Karpas-422 (cell line): ENCODE measurements at regions not wholly inside any gene's neighbourhood (a gene's known extent, or its start where the extent isn't known, plus 50 kb on each side); places are given as distances from the start of the nearest gene placed in this dataset.
"Not testable (repeated sequence)": the region's sequence is repeated elsewhere in the genome, so short reads cannot be mapped to it uniquely, and the experiment has no call there.

Experiments used
- DNase-seq: peaks from one replicate; pipeline ENCODE4 v3.0.0-alpha.2; 2015
- H2AFZ ChIP-seq: fragments of 200-600 bp; sonication (generic); 2 replicates; pipeline ENCODE4 v1.6.1; 2014; ENCODE audit warnings: antibody characterized with exemption, low read length, mixed read lengths
- H3K27ac ChIP-seq: fragments of 200-600 bp; sonication (generic); 2 replicates; pipeline ENCODE4 v1.5.1; 2014; ENCODE audit warnings: mild to moderate bottlenecking, low read length, moderate library complexity
- H3K27me3 ChIP-seq: fragments of 200-600 bp; sonication (generic); 2 replicates; pipeline ENCODE4 v1.6.1; 2014; ENCODE audit warnings: low read length, mixed read lengths
- H3K36me3 ChIP-seq: fragments of 200-600 bp; sonication (generic); 2 replicates; pipeline ENCODE4 v1.6.1; 2014; ENCODE audit warnings: low read length, mixed read lengths; ENCODE audit not compliant: insufficient read depth
- H3K4me1 ChIP-seq: fragments of 200-600 bp; sonication (generic); 2 replicates; pipeline ENCODE4 v1.6.1; 2014; ENCODE audit warnings: mild to moderate bottlenecking, low read length, mixed read lengths
- H3K4me2 ChIP-seq: fragments of 200-600 bp; sonication (generic); 2 replicates; pipeline ENCODE4 v1.6.1; 2014; ENCODE audit warnings: low read length, low read depth, mild to moderate bottlenecking; ENCODE audit not compliant: poor library complexity, severe bottlenecking
- H3K4me3 ChIP-seq: fragments of 200-600 bp; sonication (generic); 2 replicates; pipeline ENCODE4 v1.5.1; 2014; ENCODE audit warnings: mild to moderate bottlenecking, antibody characterized with exemption, low read length, mixed read lengths
- H3K79me2 ChIP-seq: fragments of 200-600 bp; sonication (generic); 2 replicates; pipeline ENCODE4 v1.6.1; 2014; ENCODE audit warnings: mild to moderate bottlenecking, low read length, mixed read lengths
- H3K9ac ChIP-seq: fragments of 200-600 bp; sonication (generic); 2 replicates; pipeline ENCODE4 v1.6.0; 2014; ENCODE audit warnings: low read length
- H3K9me2 ChIP-seq: fragments of 200-600 bp; sonication (generic), shearing (Covaris generic); replicated peaks from 2 replicates; pipeline ENCODE4 v1.6.0; 2014; ENCODE audit warnings: mild to moderate bottlenecking, low read length, moderate library complexity; ENCODE audit not compliant: insufficient read depth
- H3K9me3 ChIP-seq: fragments of 300-700, 200-600 bp; sonication (generic); 2 replicates; pipeline ENCODE4 v1.6.1; 2014; ENCODE audit warnings: low read length, mixed read lengths
- H4K20me1 ChIP-seq: fragments of 200-600 bp; sonication (generic); 2 replicates; pipeline ENCODE4 v1.6.1; 2014; ENCODE audit warnings: mild to moderate bottlenecking, antibody characterized with exemption, low read length, low read depth; ENCODE audit not compliant: insufficient read depth

- Histone ChIP-seq H3K27ac (no peak overlapping the region), H3K79me2 (no peaks in the 10 kb centered on the region), H3K9ac (no peak overlapping the region), H4K20me1 (no peaks in the 10 kb centered on the region), H3K4me2 (no peak overlapping the region), H2AFZ (no peak overlapping the region), H3K4me3 (no peak overlapping the region), H3K36me3 (no peaks in the 10 kb centered on the region), H3K9me3 (no peaks in the 10 kb centered on the region), H3K9me2 (no peaks in the 10 kb centered on the region), H3K4me1 (no peaks in the 10 kb centered on the region), H3K27me3 (no peaks in the 10 kb centered on the region)
- DNase-seq: no peak
Observed at GRCh38 chr6:88442737-88443136, 276.6 kb upstream of the CNR1 start.

- Histone ChIP-seq H3K9me3 (no peaks in the 10 kb centered on the region), H3K4me3 (no peak overlapping the region), H3K9me2 (no peaks in the 10 kb centered on the region), H3K9ac (no peak overlapping the region), H3K79me2 (no peaks in the 10 kb centered on the region), H3K36me3 (no peaks in the 10 kb centered on the region), H4K20me1 (no peaks in the 10 kb centered on the region), H3K27me3 (no peaks in the 10 kb centered on the region), H3K27ac (no peak overlapping the region), H3K4me2 (no peak overlapping the region), H2AFZ (no peak overlapping the region), H3K4me1 (no peaks in the 10 kb centered on the region)
- DNase-seq: no peak
Observed at GRCh38 chr6:88441346-88441745, 275.2 kb upstream of the CNR1 start.

- Histone ChIP-seq H3K9ac (no peak overlapping the region), H3K9me2 (no peaks in the 10 kb centered on the region), H3K36me3 (no peaks in the 10 kb centered on the region), H3K4me3 (no peak overlapping the region), H3K9me3 (no peaks in the 10 kb centered on the region), H3K4me2 (no peak overlapping the region), H2AFZ (no peak overlapping the region), H3K4me1 (no peaks in the 10 kb centered on the region), H3K27ac (no peak overlapping the region), H4K20me1 (no peaks in the 10 kb centered on the region), H3K79me2 (no peaks in the 10 kb centered on the region), H3K27me3 (no peaks in the 10 kb centered on the region)
- DNase-seq: no peak
Observed at GRCh38 chr6:88428068-88428467, 261.9 kb upstream of the CNR1 start.

- no peak for DNase-seq
- Histone ChIP-seq H3K36me3 (no peaks in the 10 kb centered on the region), H2AFZ (no peak overlapping the region), H3K4me2 (no peak overlapping the region), H4K20me1 (no peaks in the 10 kb centered on the region), H3K79me2 (no peaks in the 10 kb centered on the region), H3K9ac (no peak overlapping the region), H3K27ac (no peak overlapping the region), H3K4me3 (no peak overlapping the region), H3K4me1 (no peaks in the 10 kb centered on the region), H3K27me3 (no peaks in the 10 kb centered on the region), H3K9me2 (no peaks in the 10 kb centered on the region), H3K9me3 (no peaks in the 10 kb centered on the region)
Observed at GRCh38 chr6:88426005-88426404, 259.9 kb upstream of the CNR1 start.

GRCh38 chr6:88422831-88423230, 256.7 kb upstream of the CNR1 start:
- H3K9ac ChIP-seq: no peak overlapping the region
- H3K36me3 ChIP-seq: no peaks in the 10 kb centered on the region
- H3K9me2 ChIP-seq: no peaks in the 10 kb centered on the region
- no peaks in the 10 kb centered on the region for H3K4me1 ChIP-seq
- no peak overlapping the region for H3K4me3 ChIP-seq
- no peak overlapping the region for H3K27ac ChIP-seq
- no peak overlapping the region for H3K4me2 ChIP-seq
- H2AFZ ChIP-seq: no peak overlapping the region
- DNase-seq: no peak
- no peaks in the 10 kb centered on the region for H3K79me2 ChIP-seq
- H4K20me1 ChIP-seq: no peaks in the 10 kb centered on the region
- no peaks in the 10 kb centered on the region for H3K9me3 ChIP-seq
- no peaks in the 10 kb centered on the region for H3K27me3 ChIP-seq

- not testable (repeated sequence) for H3K4me1 ChIP-seq, H3K9me3 ChIP-seq, H3K27me3 ChIP-seq, H3K9me2 ChIP-seq, H2AFZ ChIP-seq, H3K79me2 ChIP-seq, H3K9ac ChIP-seq, DNase-seq, H3K4me3 ChIP-seq, H3K27ac ChIP-seq, H4K20me1 ChIP-seq, H3K4me2 ChIP-seq, H3K36me3 ChIP-seq
Observed at GRCh38 chr6:88420967-88421488, 254.9 kb upstream of the CNR1 start.

- H3K4me2 ChIP-seq, H3K9me3 ChIP-seq, H3K27ac ChIP-seq, H3K4me3 ChIP-seq, H3K79me2 ChIP-seq, H2AFZ ChIP-seq, H3K9ac ChIP-seq, H3K4me1 ChIP-seq, H3K9me2 ChIP-seq, H4K20me1 ChIP-seq, H3K27me3 ChIP-seq, DNase-seq, H3K36me3 ChIP-seq: not testable (repeated sequence)
Observed at GRCh38 chr6:88418921-88419810, 253.0 kb upstream of the CNR1 start.

- not testable (repeated sequence) for H3K4me3 ChIP-seq, H4K20me1 ChIP-seq, H3K36me3 ChIP-seq, H3K79me2 ChIP-seq, H3K4me1 ChIP-seq, H3K27ac ChIP-seq, H3K9me3 ChIP-seq, H3K4me2 ChIP-seq, DNase-seq, H3K27me3 ChIP-seq, H3K9ac ChIP-seq, H3K9me2 ChIP-seq, H2AFZ ChIP-seq
Observed at GRCh38 chr6:88417361-88417760, 251.2 kb upstream of the CNR1 start.
